KMS-11 (cell line): ENCODE measurements at regions not wholly inside any gene's neighbourhood (a gene's known extent, or its start where the extent isn't known, plus 50 kb on each side); places are given as distances from the start of the nearest gene placed in this dataset.

ENCODE experiments used
- H2AFZ ChIP-seq: fragments of 200-600 bp; sonication (generic); 2 replicates; pipeline ENCODE4 v1.6.1; 2016; ENCODE audit warnings: antibody characterized with exemption, mixed run types, low read depth
- H3K27ac ChIP-seq: fragments of 200-600 bp; sonication (generic); 2 replicates; pipeline ENCODE4 v1.6.1; 2016; ENCODE audit warnings: mild to moderate bottlenecking, mixed run types
- H3K27me3 ChIP-seq: fragments of 200-600 bp; sonication (generic); 2 replicates; pipeline ENCODE4 v1.6.1; 2017; ENCODE audit warnings: mild to moderate bottlenecking, low read depth, mixed run types, moderate library complexity; ENCODE audit not compliant: insufficient read depth
- H3K36me3 ChIP-seq: fragments of 200-600 bp; sonication (generic); 2 replicates; pipeline ENCODE4 v1.6.1; 2017; ENCODE audit warnings: mild to moderate bottlenecking, mixed run types; ENCODE audit not compliant: insufficient read depth
- H3K4me1 ChIP-seq: fragments of 200-600 bp; sonication (generic); 2 replicates; pipeline ENCODE4 v1.6.1; 2016; ENCODE audit warnings: mild to moderate bottlenecking, low read depth, mixed run types; ENCODE audit not compliant: poor library complexity, severe bottlenecking
- H3K4me2 ChIP-seq: fragments of 200-600 bp; sonication (generic); 2 replicates; pipeline ENCODE4 v1.7.0; 2016; ENCODE audit warnings: mild to moderate bottlenecking, mixed run types
- H3K4me3 ChIP-seq: fragments of 200-600 bp; sonication (generic); IDR thresholded peaks from 2 replicates; pipeline ENCODE4 v1.6.1; 2017; ENCODE audit warnings: low read depth, low read length, mixed read lengths; ENCODE audit not compliant: insufficient read depth
- H3K79me2 ChIP-seq: fragments of 200-600 bp; sonication (generic); 2 replicates; pipeline ENCODE4 v1.6.1; 2016; ENCODE audit warnings: low read depth, mixed run types; ENCODE audit not compliant: insufficient read depth
- H3K9ac ChIP-seq: fragments of 200-600 bp; sonication (generic); 2 replicates; pipeline ENCODE4 v1.6.1; 2016; ENCODE audit warnings: mild to moderate bottlenecking, mixed run types
- H4K20me1 ChIP-seq: fragments of 200-600 bp; sonication (generic); 2 replicates; pipeline ENCODE4 v1.6.1; 2016; ENCODE audit warnings: mild to moderate bottlenecking, mixed run types; ENCODE audit not compliant: insufficient read depth
- CTCF ChIP-seq: fragments of 200-600 bp; sonication (generic); conservative IDR thresholded peaks from 2 replicates; pipeline ENCODE4 v1.6.1; 2017; ENCODE audit warnings: low read depth, mild to moderate bottlenecking, antibody characterized with exemption, low read length, moderate library complexity, mixed read lengths

- H3K79me2 ChIP-seq: no peaks in the 10 kb centered on the region
- H3K4me2 ChIP-seq: no peak overlapping the region
- no peaks in the 10 kb centered on the region for H3K27me3 ChIP-seq
- H4K20me1 ChIP-seq: no peaks in the 10 kb centered on the region
- no peak overlapping the region for H3K27ac ChIP-seq
- no peak overlapping the region for H3K4me3 ChIP-seq
- TF ChIP-seq CTCF: no peak
- peaks cover 12% of the 10 kb centered on the region for H3K4me1 ChIP-seq
- H2AFZ ChIP-seq: no peak overlapping the region
- no peaks in the 10 kb centered on the region for H3K36me3 ChIP-seq
- H3K9ac ChIP-seq: no peak overlapping the region
Measured at GRCh38 chr18:72155327-72155726, 388.8 kb downstream of the CBLN2 start.

GRCh38 chr18:72154926-72155325 lies 389.2 kb downstream of the CBLN2 start:
- peaks cover 8% of the 10 kb centered on the region for H3K4me1 ChIP-seq
- no peak overlapping the region for H3K9ac ChIP-seq
- TF ChIP-seq CTCF: no peak
- no peaks in the 10 kb centered on the region for H3K27me3 ChIP-seq
- H2AFZ ChIP-seq: no peak overlapping the region
- no peak overlapping the region for H3K4me2 ChIP-seq
- no peaks in the 10 kb centered on the region for H3K79me2 ChIP-seq
- H3K4me3 ChIP-seq: no peak overlapping the region
- H4K20me1 ChIP-seq: no peaks in the 10 kb centered on the region
- no peaks in the 10 kb centered on the region for H3K36me3 ChIP-seq
- no peak overlapping the region for H3K27ac ChIP-seq

GRCh38 chr18:72152935-72153334 lies 391.2 kb downstream of the CBLN2 start:
- Histone ChIP-seq H4K20me1 (no peaks in the 10 kb centered on the region), H3K4me1 (no peaks in the 10 kb centered on the region), H3K36me3 (no peaks in the 10 kb centered on the region), H2AFZ (no peak overlapping the region), H3K27ac (no peak overlapping the region), H3K79me2 (no peaks in the 10 kb centered on the region), H3K9ac (no peak overlapping the region), H3K27me3 (no peaks in the 10 kb centered on the region), H3K4me3 (no peak overlapping the region), H3K4me2 (no peak overlapping the region)
- TF ChIP-seq CTCF: no peak

GRCh38 chr18:72147830-72148229 lies 396.3 kb downstream of the CBLN2 start:
- H4K20me1 ChIP-seq: no peaks in the 10 kb centered on the region
- no peak for TF ChIP-seq CTCF
- H3K27me3 ChIP-seq: no peaks in the 10 kb centered on the region
- no peak overlapping the region for H3K4me3 ChIP-seq
- H3K9ac ChIP-seq: no peak overlapping the region
- H3K27ac ChIP-seq: no peak overlapping the region
- no peak overlapping the region for H2AFZ ChIP-seq
- no peaks in the 10 kb centered on the region for H3K4me1 ChIP-seq
- H3K36me3 ChIP-seq: no peaks in the 10 kb centered on the region
- no peak overlapping the region for H3K4me2 ChIP-seq
- H3K79me2 ChIP-seq: no peaks in the 10 kb centered on the region

GRCh38 chr18:72140007-72140406 lies 404.1 kb downstream of the CBLN2 start:
- Histone ChIP-seq H3K27ac (no peak overlapping the region), H3K4me3 (no peak overlapping the region), H3K4me2 (no peak overlapping the region), H2AFZ (no peak overlapping the region), H3K79me2 (no peaks in the 10 kb centered on the region), H3K4me1 (no peaks in the 10 kb centered on the region), H3K27me3 (no peaks in the 10 kb centered on the region), H3K36me3 (no peaks in the 10 kb centered on the region), H4K20me1 (no peaks in the 10 kb centered on the region), H3K9ac (no peak overlapping the region)
- no peak for TF ChIP-seq CTCF
